Activated T-helper 9 cell treated with anti-CD3 and anti-CD28 coated beads, Interleukin-2, amount 50 U/mL, for 16 hours (primary cell): ENCODE measurements at regions not wholly inside any gene's neighbourhood (a gene's known extent, or its start where the extent isn't known, plus 50 kb on each side); places are given as distances from the start of the nearest gene placed in this dataset.
"Not testable (repeated sequence)": the region's sequence is repeated elsewhere in the genome, so short reads cannot be mapped to it uniquely, and the experiment has no call there.

Source experiments
- DNase-seq: peaks from one replicate; pipeline ENCODE4 v3.0.0-alpha.2; 2020; ENCODE audit warnings: low read depth

- DNase-seq: no peak
Measured at GRCh38 chr15:75100679-75101078, 77.3 kb downstream of the PPCDC start.

- DNase-seq: no peak
Measured at GRCh38 chr15:75104804-75105557, 81.6 kb downstream of the PPCDC start.

- no peak for DNase-seq
Measured at GRCh38 chr15:75107516-75107907, 84.1 kb downstream of the PPCDC start.

DNA sequence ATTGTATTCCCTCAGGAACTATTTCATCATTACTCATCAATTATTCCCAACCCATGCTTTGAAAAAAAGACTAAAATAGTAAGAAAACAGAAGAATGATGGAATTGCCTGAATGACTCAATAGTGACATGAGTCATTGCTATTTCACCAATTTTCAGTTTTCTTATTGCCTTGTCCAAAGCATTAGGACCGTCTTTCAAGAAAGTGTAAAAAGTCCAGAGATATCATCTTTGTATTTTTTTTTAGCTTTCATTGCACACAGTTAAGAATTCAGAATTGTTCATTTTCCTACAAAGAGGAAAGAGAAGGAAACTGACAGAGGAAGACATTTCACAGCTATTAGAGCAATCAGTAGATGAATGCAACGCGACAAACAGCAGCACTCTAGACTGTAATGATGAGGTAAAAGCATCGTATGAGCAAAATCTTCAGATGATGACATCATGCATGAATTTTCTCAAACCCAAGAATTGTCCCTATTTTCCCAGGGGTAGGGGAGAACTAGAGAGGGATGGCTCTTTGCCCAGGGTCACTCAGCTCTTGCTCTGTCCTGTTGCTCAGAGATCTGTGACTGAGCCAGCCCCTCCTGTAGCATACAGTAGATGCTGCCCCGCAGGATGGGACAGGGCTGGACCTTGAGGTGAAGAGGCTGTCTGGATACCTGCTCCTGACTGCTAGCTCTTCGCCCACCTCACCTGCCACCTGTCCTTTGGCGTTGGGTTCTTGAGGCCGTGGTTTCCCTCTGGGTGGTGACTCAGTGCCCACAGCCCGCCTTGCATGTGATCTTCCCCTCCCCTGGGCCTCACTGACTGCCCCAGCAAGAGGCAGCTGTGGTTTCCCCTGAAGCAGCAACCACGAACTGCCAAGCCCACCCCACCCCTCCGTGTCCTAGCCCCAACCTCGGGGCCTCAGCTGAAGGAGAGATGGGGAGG is 84.8 kb downstream of the PPCDC start:
- DNase-seq: peak; percentile 46

GRCh38 chr15:75109021-75109735 is 85.8 kb downstream of the PPCDC start:
- no peak for DNase-seq

- DNase-seq: no peak
Measured at GRCh38 chr15:75109736-75110130, 86.3 kb downstream of the PPCDC start.

DNA sequence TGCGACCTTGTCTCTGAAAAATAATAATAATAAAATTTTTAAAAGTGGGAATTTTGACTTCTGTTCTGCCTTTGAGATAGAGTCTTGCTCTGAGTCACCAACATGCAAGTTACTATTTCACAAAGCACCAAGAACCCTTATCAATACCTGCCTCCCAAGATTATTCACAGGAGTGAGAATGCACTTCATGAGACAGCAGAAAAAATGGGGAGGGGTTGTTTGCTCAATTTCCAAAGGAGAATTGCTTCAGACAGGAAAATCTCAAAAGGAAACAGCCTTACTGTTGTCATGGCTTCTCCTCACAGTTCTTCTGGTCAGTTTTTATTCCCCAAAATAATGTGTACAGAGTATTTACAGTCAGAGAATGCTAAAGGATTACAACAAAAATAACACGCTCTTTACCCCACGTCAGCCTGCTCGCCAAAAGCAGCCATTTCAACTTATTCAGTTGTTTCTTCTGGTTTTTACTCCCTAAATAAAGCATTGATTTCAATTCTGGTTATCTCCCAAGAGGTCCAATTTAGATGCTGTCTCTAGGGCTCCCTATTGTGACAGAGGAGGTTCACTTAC is 89.0 kb downstream of the PPCDC start:
- DNase-seq: no peak

- no peak for DNase-seq
Measured at GRCh38 chr15:75112848-75113492, 88.7 kb upstream of the C15orf39 start.

DNA sequence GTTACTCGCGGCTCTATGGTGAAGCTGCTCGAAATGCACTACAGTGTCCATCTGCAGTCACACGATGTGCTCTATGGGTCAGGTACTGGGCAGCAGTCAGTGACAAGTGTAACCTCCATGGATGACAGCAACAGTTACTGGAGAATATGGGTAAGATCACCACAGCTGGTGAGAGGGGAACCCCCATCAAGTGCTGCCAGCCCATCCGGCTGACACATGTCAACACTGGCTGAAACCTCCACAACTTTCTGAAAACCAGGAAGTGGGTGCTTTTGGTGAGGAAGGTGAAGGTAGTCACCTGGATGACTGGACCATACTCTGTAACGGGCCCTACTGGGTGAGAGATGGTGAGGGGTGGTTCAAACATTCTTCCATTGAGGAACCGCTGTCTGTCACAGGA is 87.4 kb upstream of the C15orf39 start:
- no peak for DNase-seq

DNA sequence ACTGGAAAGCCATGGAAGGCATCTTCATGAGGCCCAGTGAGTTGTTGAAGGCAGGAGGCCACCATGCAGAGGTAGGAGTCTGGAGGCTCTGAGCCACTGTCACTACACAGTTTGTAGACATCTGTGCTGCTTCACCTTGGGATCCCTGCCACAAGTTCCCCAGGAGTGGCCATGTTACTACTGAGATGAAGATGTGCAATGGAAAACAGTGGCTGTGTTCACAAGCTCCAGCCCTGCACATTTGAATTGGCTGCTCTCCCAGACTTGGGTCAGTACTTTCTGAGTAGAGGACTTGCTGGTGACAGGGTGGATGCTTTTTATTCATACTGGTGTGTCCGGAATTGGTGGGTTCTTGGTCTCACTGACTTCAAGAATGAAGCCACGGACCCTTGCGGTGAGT is 86.9 kb upstream of the C15orf39 start:
- no peak for DNase-seq

DNA sequence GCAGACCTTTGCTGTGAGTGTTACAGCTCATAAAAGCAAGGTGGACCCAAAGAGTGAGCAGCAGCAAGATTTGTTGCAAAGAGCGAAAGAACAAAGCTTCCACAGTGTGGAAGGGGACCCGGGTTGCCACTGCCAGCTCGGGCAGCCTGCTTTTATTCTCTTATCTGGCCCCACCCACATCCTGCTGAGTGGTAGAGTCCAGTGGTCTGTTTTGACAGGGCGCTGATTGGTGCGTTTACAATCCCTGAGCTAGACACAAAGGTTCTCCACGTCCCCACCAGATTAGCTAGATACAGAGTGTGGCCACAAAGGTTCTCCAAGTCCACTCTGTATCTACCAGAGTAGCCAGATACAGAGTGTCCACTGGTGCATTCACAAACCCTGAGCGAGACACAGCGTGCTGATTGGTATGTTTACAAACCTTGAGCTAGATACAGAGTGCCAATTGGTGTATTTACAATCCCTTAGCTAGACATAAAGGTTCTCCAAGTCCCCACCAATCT is 86.2 kb upstream of the C15orf39 start:
- not testable (repeated sequence) for DNase-seq

- not testable (repeated sequence) for DNase-seq
Measured at GRCh38 chr15:75116143-75116542, 85.5 kb upstream of the C15orf39 start.

DNA sequence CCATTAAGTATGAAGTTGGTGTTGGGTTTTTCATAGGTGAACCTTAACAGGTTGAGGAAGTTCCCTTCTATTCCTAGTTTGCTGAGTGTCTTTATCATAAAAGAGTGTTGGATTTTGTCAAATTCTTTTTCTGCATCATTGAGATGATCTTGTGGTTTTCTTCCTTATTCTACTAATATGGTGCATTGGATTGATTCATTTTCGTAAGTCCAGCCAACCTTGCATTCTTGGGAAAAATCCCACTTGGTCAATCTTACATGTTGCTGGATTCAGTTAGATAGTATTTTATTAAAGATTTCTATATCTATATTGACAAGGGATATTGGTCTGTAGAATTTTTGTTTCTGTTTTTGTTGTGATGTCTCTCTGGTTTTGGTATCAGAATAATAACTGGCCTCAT is 83.7 kb upstream of the C15orf39 start:
- DNase-seq: no peak

DNA sequence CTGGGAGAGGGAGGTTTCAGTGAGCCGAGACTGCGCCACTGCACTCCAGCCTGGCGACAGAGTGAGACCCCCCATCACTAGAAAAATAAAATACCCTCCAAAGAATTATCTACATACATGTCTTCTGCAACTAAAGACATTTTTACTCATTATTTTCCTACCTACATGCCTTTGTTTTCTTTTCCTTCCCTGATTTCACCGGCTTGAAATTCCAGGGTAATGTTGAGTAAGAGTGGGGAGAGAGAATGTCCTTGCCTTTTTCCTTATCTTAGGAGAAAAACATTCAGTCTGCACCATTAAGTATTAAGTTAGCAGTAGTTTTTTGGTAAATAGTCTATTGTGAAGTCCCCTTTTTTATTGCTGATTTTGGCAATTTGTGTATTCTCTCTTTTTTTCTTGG is 82.4 kb upstream of the C15orf39 start:
- not testable (repeated sequence) for DNase-seq

GRCh38 chr15:75121491-75121890 is 80.2 kb upstream of the C15orf39 start:
- DNase-seq: no peak

GRCh38 chr15:75123395-75123794 is 78.3 kb upstream of the C15orf39 start:
- no peak for DNase-seq

DNA sequence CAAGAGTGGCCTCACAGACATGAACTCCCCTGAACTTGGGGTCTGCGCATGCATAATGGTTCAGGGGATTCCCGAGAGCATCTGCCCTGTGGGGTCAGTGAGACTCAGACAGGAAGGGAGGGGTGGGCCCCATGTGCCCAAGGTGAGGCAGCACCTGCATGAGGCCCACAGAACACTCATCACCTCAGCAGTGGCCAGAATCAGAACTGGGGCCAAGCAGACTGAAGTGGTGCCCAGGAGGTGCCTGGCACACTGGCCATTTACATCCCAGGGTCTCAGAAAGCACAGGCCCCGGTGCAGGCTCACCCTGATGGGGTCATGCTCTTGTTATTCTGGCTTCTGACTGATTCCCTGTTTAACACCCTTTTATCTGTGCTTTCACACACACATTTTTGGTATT is 77.4 kb upstream of the C15orf39 start:
- DNase-seq: not testable (repeated sequence)

DNA sequence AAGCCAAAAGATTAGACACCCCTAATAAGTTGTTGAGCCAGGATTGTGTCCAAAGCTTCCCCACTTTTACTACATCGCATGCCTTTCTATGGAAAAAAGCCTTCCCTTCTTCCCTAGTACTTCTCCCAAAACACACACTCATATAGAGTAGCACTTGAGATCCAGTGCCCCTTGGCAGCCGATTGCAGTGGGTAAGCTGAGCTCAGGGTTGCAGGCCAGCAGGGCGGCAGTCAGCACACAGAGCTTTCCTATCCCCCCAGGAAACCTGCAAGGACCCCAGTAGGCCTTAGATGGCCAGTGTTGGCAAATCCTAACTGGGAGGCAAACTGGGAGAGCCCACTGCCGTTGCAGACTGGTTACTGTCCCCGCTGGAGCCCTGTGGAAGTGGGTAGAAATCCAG is 75.7 kb upstream of the C15orf39 start:
- DNase-seq: no peak

- no peak for DNase-seq
Measured at GRCh38 chr15:75126864-75127580, 74.7 kb upstream of the C15orf39 start.

DNA sequence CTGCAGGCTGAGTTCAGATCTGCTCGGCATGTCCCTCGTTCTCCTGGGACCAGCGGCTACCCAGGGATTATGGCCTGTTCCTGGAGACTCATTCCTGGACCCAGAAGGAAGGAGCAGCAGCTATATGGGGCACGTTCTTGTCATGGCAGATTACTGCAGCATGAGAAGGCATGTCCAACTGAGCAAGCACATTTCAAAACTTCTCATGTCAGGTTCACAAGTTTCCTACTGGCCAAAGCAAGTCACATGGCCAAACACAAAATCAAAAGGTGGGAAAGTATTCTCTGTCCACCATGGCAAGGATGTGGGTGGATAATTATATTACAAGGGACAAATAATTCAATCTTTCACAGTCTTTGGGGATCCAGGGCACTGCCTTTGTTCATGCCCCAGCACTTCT is 71.9 kb upstream of the C15orf39 start:
- DNase-seq: no peak

- DNase-seq: no peak
Measured at GRCh38 chr15:75131269-75131643, 70.4 kb upstream of the C15orf39 start.
